ENCODE measurements at regions not wholly inside any gene's neighbourhood (a gene's known extent, or its start where the extent isn't known, plus 50 kb on each side); places are given as distances from the start of the nearest gene placed in this dataset.

- TF ChIP-seq CTCF (conservative IDR thresholded peaks at IDR 0.05; ENCODE audit: low read length) (no peak), EZH2phosphoT487 (IDR thresholded peaks at IDR 0.05; ENCODE audit: borderline replicate concordance, low read depth, low read length) (no peak)
These were observed 640.8 kb downstream of the EFNB2 start for GRCh38 chr13:105894697-105895096.

All from OCI-LY7 (cell line).